ENCODE measurements at regions not wholly inside any gene's neighbourhood (a gene's known extent, or its start where the extent isn't known, plus 50 kb on each side); places are given as distances from the start of the nearest gene placed in this dataset.

GRCh38 chr21:17371450-17371849 lies 141.4 kb upstream of the CXADR start:
- no peak for TF ChIP-seq CTCF (conservative IDR thresholded peaks at IDR 0.05; ENCODE audit: control insufficient read depth, insufficient read depth, low read depth, low read length)
- DNase-seq (ENCODE audit: low read depth), result peak; percentile 75
- no peak overlapping the region for H3K4me3 ChIP-seq (ENCODE audit: control insufficient read depth, low read depth, low read length)

- DNase-seq (ENCODE audit: low read depth), result no peak
- no peak overlapping the region for H3K4me3 ChIP-seq (ENCODE audit: control insufficient read depth, low read depth, low read length)
- no peak for TF ChIP-seq CTCF (conservative IDR thresholded peaks at IDR 0.05; ENCODE audit: control insufficient read depth, insufficient read depth, low read depth, low read length)
Measured at GRCh38 chr21:17372200-17372599, 140.6 kb upstream of the CXADR start.

- no peak overlapping the region for H3K4me3 ChIP-seq (ENCODE audit: control insufficient read depth, low read depth, low read length)
- DNase-seq (ENCODE audit: low read depth), result no peak
- TF ChIP-seq CTCF (conservative IDR thresholded peaks at IDR 0.05; ENCODE audit: control insufficient read depth, insufficient read depth, low read depth, low read length), result no peak
Measured at GRCh38 chr21:17386498-17386897, 126.3 kb upstream of the CXADR start.

GRCh38 chr21:17387030-17387617 lies 125.7 kb upstream of the CXADR start:
- TF ChIP-seq CTCF (conservative IDR thresholded peaks at IDR 0.05; ENCODE audit: control insufficient read depth, insufficient read depth, low read depth, low read length), result peak; percentile 66
- DNase-seq (ENCODE audit: low read depth), result peak; percentile 67
- H3K4me3 ChIP-seq (ENCODE audit: control insufficient read depth, low read depth, low read length), result no peak overlapping the region

- no peak overlapping the region for H3K4me3 ChIP-seq (ENCODE audit: control insufficient read depth, low read depth, low read length)
- no peak for DNase-seq (ENCODE audit: low read depth)
- no peak for TF ChIP-seq CTCF (conservative IDR thresholded peaks at IDR 0.05; ENCODE audit: control insufficient read depth, insufficient read depth, low read depth, low read length)
Measured at GRCh38 chr21:17388226-17388625, 124.6 kb upstream of the CXADR start.

- no peak for DNase-seq (ENCODE audit: low read depth)
- no peak overlapping the region for H3K4me3 ChIP-seq (ENCODE audit: control insufficient read depth, low read depth, low read length)
- no peak for TF ChIP-seq CTCF (conservative IDR thresholded peaks at IDR 0.05; ENCODE audit: control insufficient read depth, insufficient read depth, low read depth, low read length)
Measured at GRCh38 chr21:17389311-17389710, 123.5 kb upstream of the CXADR start.

- no peak for DNase-seq (ENCODE audit: low read depth)
- no peak for TF ChIP-seq CTCF (conservative IDR thresholded peaks at IDR 0.05; ENCODE audit: control insufficient read depth, insufficient read depth, low read depth, low read length)
- no peak overlapping the region for H3K4me3 ChIP-seq (ENCODE audit: control insufficient read depth, low read depth, low read length)
Measured at GRCh38 chr21:17390569-17390968, 122.3 kb upstream of the CXADR start.

All from fibroblast of mammary gland (primary cell).